HK-2 (cell line): ENCODE measurements at regions not wholly inside any gene's neighbourhood (a gene's known extent, or its start where the extent isn't known, plus 50 kb on each side); places are given as distances from the start of the nearest gene placed in this dataset.
"Not testable (repeated sequence)": the region's sequence is repeated elsewhere in the genome, so short reads cannot be mapped to it uniquely, and the experiment has no call there.

Experiments used
- DNase-seq: peaks from one replicate; pipeline ENCODE4 v3.0.0-alpha.2; 2018; ENCODE audit not compliant: unreplicated experiment

DNA sequence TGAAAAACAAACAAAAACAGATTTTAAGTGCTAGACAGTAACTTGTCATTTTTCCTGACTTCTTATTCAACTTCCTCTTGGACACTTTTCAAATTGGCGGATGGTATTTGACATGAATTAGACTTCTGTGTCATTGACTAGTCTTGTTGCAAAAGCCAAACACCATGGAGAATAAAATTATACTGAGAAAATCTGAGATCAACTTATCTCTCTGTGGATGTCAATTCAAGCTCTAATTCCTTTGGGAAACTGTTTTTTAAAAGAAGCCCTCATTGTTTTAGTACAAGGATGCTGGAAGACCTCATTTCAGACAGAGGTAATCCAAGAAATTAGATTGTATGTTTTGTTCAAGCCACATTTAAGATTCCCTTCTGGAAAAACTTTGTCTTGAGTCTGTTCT is 831.0 kb downstream of the SEMA5A start:
- DNase-seq: no peak

DNA sequence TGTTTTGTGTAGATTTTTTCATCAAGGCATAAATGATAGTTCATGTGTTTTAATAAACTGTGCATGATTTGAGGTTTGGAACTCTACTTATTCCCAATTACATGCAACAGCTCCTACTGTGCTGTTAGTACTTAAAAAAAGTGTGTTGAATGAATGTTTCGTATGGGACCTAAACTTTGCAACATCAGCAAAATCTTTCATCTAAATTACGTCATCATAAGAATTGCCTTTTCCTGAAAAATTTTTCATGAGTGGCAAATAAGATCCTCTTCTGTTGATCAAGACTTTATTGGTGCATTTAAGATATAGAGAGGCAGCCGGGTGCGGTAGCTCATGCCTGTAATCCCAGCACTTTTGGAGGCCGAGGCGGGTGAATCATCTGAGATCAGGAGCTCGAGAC is 826.1 kb downstream of the SEMA5A start:
- no peak for DNase-seq

DNA sequence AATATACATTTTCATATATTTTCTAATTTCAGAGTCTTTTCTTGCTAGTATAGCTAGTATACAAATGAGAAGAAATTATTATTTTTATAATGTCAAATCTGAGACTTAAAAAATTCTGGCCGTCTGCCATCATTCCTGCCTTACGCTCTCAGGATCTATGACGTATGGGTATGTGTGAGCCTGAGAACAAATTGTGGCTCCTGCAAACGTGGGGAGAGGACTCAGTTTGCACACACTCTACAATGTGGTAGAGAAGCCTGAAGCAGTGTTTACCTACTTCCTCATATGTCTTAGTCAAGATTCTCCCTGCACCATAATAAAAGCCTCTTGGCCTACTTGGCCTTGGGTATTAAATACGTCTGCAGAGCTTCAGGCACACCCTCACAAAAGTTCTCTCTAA is 825.4 kb downstream of the SEMA5A start:
- DNase-seq: no peak

GRCh38 chr5:8721536-8721935 is 824.3 kb downstream of the SEMA5A start:
- no peak for DNase-seq

GRCh38 chr5:8726383-8727036 is 819.4 kb downstream of the SEMA5A start:
- no peak for DNase-seq

GRCh38 chr5:8727396-8727795 is 818.5 kb downstream of the SEMA5A start:
- no peak for DNase-seq

DNA sequence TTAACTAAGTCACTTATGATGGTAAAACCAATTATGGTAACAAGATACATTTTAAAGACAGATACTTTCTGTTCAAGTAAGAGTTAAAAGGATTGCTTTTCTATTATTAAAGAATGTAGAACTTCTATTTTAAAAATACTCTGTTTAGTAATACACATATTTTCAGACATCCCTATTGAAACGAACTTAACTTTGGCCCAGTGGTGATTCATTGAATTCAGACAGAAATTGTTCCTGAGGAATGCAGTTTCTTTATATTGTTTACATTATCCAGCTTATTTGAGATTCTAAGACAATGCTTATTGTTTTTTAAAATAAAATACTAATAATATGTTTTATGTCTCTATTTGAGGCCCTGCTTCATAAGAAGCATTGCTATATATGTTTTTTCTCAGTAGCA is 816.4 kb downstream of the SEMA5A start:
- DNase-seq: no peak

GRCh38 chr5:8730194-8730593 is 815.7 kb downstream of the SEMA5A start:
- no peak for DNase-seq

DNA sequence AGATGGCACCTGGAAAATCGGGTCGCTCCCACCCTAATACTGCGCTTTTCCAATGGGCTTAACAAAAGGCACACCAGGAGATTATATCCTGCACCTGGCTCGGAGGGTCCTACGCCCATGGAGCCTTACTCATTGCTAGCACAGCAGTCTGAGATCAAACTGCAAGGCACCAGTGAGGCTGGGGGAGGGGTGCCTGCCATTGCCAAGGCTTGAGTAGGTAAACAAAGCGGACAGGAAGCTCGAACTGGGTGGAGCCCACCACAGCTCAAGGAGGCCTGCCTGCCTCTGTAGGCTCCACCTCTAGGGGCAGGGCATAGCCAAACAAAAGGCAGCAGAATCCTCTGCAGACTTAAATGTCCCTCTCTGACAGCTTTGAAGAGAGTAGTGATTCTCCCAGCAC is 814.8 kb downstream of the SEMA5A start:
- not testable (repeated sequence) for DNase-seq

DNA sequence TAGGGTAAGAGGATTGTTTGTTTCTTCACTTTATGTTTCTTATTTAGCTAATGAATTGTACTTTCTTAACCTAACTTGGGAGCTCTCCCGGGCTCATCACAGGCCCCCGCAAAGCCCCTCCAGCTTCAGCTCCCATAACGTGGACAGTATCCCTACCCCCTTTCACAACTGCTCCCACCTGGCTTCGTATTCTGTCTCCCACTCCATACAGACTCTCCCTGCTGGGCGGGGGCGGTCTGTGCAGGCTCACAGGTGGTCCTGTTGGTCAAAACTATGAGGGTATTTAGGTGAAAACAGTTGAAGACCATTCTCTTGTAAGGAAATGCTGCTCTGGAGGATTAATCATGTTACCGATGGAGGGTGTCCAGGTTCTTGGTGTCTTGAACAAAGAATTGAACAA is 805.3 kb downstream of the SEMA5A start:
- DNase-seq: no peak

DNA sequence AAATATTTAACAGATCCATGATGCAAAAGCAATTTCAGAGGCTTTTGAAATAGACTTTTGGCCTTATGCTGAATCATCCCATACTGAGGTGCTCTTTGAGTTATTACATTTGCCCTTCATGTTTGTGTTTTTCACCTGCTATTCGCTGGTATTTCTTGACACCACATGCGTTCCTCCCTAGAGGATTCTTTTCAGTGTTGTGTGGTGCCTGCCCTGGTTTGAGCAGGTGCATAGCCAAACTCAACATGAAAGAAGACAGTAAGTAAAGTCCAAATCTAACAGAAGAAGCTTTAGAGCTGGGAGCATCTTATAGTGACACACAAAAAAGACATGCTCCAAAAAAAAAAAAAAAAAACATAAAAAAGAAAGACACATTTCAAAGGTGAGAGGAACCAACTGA is 796.3 kb downstream of the SEMA5A start:
- no peak for DNase-seq

GRCh38 chr5:8750100-8750499 is 795.8 kb downstream of the SEMA5A start:
- no peak for DNase-seq

DNA sequence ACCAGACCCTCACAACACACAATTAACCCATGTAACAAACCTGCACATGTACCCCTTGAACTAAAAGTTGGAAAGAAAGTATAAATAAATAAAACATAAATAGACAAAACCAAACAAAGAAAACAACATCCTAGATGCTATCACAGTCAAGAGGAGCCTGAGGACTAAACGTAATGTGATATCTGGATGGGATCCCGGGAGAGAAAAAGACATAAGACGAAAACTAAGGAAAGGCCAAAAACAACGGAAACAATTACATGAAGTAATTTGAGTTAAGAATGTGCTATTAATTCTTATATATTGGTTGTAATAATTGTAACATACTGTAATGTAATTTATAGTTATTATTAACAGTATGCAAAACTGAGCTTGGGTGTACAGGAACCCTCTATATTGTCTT is 793.9 kb downstream of the SEMA5A start:
- DNase-seq: no peak

GRCh38 chr5:8752595-8752994 is 793.3 kb downstream of the SEMA5A start:
- no peak for DNase-seq

GRCh38 chr5:8756498-8757084 is 789.3 kb downstream of the SEMA5A start:
- DNase-seq: peak; percentile 9

DNA sequence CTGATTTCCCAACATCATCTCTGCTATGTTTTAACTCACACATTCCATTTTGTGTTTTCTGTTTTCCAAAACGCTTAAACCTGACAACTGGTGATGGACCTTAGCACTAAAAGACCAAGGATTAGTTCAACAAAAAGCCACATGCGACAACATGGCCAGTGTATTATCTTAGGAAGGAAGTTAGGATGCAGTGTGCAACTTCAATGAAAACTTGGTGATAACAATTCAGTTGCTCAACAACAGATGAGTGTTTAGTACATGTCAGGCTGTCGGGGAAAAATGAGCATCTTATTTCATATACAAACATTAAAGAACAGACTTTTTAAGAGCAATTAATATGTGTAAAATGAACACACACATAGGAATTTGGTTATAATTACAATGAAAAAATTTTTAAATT is 780.0 kb downstream of the SEMA5A start:
- DNase-seq: no peak

DNA sequence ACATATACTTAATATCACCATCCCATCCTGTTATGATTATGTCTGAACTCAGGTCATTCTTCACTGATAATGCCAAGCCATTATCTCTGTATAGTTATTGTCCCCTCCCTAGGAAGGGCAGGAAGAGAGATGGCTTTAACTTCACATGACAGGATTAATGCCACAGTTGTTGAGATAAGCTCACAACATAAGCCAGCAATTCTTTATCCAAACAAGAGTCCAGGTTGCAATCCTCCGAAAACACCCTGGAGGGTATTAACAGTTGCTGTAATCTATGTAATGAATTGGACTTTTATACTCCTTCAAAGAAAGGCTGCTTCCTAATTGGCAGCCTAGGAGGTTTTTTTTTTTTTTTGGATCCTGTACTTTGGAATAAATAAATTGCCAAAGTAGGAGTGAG is 779.4 kb downstream of the SEMA5A start:
- no peak for DNase-seq

DNA sequence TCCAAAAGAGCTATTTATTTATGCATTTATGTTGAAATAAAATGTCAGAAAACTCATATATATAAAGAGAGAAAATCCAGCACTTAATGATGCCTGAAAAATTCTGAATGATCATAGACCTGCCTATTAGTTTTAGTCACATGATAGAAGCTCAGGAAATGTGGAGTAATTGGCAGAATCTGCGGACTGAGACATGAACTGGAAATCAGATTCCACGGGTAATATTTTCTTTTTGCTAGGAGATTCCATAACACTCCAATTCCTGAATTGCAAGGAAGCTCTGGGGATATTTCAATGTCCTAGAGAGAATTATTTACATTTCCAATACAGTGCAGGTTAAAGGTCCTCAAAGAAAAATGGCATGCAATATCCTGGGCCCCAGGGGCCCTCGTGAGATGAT is 778.8 kb downstream of the SEMA5A start:
- no peak for DNase-seq

GRCh38 chr5:8767746-8768145 is 778.1 kb downstream of the SEMA5A start:
- no peak for DNase-seq

DNA sequence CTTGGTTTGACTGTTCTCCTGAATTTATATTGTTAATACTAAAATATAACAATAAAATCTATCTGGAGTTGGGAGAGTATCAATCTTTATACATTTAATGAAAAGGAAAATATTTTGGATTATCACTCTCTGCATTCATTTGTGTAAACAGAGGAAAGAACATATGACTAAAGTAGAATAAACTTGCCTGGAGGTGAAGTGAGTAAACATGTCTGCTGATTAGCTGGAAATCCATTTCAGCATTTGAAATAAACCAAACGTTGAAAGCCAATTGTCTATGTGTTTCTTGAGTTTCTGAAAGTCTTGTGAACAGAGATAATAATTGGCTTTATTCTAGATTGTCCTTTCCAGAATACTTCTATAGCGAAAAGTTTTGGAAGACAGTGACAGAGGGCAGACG is 776.2 kb downstream of the SEMA5A start:
- DNase-seq: no peak

DNA sequence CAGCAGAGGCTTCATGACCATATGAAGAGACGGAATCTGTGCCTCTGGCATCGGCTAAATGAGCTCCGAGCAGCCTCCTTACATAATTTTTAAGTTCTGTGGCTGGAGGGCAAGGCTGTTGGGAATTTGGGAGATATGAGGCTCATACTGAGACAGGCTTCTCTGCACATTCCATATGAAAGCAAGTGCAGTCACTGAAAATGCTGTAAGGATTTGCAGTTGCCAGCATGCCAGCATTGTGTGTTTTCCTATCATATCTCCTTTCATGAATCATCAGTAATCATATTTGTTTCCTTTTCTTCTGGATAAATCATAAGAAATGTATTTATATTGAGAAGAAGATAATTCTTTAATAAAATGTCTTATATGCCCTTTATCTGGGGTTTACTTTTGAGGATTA is 775.4 kb downstream of the SEMA5A start:
- DNase-seq: no peak

DNA sequence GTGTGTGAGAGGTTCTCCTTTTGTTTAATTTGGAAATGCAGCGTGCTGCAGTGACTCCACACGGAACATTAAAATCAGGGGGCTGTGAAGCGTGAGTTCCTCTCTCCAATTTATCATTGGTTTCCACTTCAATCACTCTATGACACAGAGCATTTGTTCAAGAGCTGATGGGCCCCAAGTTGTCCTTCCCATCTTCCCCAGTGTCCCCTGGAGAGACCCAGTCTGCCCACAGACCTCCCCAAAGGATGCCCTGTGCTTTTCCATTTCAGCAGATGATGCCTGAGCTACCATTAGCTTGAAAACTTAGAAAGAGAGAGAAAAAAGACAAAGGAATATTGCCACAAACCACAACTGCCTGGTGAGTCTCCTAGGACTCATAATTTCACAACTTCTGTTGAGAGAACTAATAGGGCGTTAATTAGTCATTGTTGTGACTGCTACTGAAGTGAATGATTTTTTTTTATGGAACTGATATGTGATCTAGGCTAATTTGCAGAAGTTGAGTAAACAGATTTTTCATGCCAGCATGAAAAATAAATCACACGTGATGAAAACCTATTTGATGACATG is 772.7 kb downstream of the SEMA5A start:
- DNase-seq: no peak

DNA sequence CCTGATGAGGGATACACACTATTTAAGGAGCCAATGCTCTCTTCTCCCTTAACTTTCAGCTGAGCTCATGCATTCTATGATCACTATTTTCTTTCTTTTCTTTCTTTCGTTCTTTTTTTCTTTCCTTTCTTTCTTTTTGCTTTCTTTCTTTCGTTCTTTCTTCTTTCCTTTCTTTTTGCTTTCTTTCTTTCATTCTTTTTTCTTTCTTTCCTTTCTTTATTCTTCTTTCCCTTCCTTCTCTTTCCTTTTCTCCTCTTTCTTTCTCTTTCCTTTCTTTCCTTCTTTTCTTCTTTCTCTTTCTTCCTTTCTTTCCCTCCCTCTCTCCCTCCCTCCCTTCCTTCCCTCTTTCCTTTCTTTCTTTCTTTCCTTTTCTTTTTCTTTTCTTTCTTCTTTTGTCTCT is 761.2 kb downstream of the SEMA5A start:
- DNase-seq: no peak

- no peak for DNase-seq
Measured at GRCh38 chr5:8788246-8788645, 757.6 kb downstream of the SEMA5A start.
